GM21390 (cell line): ENCODE measurements at regions not wholly inside any gene's neighbourhood (a gene's known extent, or its start where the extent isn't known, plus 50 kb on each side); places are given as distances from the start of the nearest gene placed in this dataset.
"Not testable (repeated sequence)": the region's sequence is repeated elsewhere in the genome, so short reads cannot be mapped to it uniquely, and the experiment has no call there.

ENCODE experiments used
- ATAC-seq: cut with Tn5 transposase; IDR thresholded peaks from one replicate; pipeline ENCODE4 v1.9.1; 2021; ENCODE audit not compliant: unreplicated experiment

- no peak for ATAC-seq
These were observed 1606.8 kb upstream of the PIK3C3 start for GRCh38 chr18:40348196-40348595.

DNA sequence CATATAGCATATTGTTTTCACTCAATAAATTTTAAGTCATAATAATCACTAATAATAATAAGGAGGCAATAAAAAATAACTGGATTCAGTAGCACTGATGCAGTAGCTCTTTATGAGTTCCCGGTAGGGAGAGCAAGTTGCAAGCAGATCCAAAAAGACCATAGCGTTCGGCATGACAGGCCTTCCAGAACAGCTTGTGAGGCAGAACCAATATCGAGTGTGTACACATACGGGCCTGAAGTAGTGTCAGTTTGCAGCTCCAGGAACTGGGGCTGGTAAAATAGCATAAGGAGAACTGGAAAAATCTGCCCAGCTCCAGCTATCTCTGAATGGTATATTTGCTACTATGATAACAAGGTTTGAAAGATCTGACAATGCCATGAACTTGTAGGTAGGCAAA, 1607.8 kb upstream of the PIK3C3 start:
- no peak for ATAC-seq

DNA sequence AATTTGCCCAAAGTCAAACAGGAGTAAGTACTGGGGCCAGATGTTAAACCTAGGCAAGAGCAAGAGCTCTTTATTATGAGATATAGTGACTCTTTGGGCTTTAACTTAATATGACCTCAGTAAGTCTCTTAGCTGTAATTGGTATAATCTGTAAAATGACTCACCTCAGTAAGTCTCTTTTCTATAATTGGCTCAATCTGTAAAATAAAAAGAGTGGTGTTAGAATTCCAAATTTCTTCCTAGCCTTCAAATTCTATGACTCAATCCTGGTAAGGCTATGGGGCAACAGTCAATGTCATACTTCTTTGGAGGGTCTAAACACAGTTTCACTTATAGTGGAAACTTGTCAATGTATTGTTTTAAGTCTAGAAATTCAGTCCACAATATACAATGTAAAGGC, 1608.9 kb upstream of the PIK3C3 start:
- ATAC-seq = no peak

- ATAC-seq = no peak
These were observed 1613.3 kb upstream of the PIK3C3 start for GRCh38 chr18:40341701-40342100.

DNA sequence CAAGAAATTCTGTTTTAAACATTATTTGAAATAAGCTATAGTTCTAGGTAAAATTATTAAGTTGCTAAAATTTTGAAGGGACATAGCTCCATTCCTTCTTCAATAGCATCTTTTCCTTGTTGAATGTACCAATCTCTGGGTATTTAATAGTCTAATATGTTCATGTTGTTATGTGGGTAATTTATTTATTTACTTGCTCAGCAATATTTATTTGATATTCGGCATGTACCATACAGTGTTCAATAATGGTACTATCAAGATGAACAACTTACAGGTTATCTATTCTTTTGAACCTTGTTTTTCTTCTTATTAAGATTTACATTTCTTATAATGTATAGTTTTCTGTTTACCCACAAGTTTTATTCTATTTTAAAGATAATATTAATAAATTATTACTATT, 1616.8 kb upstream of the PIK3C3 start:
- ATAC-seq = no peak

DNA sequence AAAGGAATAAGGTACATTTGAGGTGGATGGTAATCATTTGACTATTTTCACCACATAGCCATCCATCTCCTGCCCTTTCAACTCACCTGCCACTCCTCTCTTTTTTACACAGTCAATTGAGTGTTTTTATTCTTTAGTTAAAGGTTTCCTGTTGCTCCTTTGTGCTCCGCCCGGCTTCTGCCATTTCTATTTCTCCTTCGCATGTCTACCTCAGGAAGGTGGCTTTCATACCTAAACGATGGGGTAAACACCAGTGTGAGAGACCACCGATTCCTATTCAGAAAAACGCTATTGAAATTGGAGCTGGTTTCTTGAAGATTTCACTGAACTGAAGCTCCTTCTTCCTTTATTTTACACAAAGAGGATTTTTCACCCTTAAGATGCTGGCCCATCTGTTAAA, 1628.0 kb upstream of the PIK3C3 start:
- ATAC-seq = no peak

DNA sequence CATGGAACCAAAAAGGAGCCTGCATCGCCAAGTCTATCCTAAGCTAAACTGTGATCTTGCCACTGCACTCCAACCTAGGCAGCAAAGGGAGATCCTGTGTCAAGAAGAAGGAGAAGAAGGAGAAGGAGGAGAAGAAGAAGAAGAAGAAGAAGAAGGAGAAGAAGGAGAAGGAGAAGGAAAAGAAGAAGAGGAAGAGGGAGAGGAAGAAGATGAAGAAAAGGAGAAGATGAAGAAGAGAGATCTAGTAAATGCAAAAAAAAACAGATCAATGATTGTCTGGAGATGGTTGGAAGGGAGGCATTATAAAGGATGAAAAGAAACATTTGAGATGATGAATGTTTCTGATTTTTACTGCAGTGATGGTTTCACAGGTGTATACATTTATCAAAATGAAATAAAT, 1629.0 kb upstream of the PIK3C3 start:
- ATAC-seq = no peak

- ATAC-seq = no peak
These were observed 1640.8 kb upstream of the PIK3C3 start for GRCh38 chr18:40314199-40314598.

DNA sequence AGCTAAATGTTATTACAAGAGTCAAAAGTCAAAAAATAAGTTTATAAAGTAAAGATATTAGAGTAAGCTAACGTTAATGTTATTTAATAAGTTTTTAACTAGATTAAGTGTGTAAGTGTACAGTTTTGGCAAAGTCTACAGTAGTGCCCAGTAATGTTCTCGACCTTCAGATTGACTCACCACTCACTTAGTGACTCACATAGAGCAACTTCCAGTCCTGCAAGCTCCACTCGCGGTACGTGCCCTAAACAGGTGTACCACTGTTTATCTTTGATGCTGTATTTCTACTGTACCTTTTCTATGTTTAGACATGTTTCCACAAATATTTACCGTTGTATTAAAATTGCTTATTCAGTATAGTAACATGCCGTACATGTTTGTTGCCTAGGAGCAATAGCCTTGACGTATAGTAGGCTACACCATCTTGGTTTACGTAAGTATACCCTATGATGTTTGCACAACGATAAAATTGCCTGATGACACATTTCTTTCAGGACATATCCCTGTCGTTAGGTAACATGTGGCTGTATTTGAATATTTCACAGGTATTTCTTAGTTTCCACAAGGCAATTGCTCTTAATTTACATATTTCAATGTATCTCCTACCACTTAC, 1641.9 kb upstream of the PIK3C3 start:
- ATAC-seq = no peak

DNA sequence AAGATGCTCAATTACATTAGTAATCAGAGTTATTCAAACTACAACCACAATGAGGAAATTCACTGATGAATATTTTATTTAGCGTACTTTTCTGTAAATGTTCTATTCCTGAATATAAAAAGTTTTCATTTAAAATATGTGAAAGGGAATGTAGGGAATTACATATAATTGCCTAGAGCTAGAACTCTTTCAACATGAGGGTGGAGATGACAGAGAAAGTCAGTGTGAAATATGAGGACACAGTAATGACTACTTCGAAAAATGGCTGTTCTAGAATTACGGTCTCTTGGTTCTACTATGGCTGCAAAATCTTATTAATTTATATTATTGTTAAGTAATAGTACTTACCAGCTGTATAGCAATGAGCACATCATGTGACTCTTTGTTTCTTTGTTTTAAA, 1647.4 kb upstream of the PIK3C3 start:
- no peak for ATAC-seq

GRCh38 chr18:40296717-40297413, 1658.2 kb upstream of the PIK3C3 start:
- no peak for ATAC-seq

GRCh38 chr18:40292985-40293710, 1661.9 kb upstream of the PIK3C3 start:
- ATAC-seq = no peak

DNA sequence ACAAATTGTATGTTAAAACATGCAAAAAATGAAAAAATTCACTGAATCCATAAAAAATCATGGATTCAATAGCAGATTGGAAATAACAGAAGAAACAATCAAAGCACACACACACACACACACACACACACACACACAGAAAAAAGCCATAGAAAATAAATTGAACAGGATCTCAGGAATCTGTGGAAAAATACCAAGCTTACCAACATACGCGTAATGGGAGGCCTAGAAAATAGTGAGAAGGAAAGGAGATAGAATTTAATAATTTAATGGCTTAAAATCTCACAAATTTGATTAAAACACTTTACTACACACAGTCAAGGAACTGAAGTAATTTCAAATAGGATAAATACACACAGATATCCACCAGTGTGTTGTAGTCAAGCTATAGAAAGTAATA, 1671.5 kb upstream of the PIK3C3 start:
- no peak for ATAC-seq

DNA sequence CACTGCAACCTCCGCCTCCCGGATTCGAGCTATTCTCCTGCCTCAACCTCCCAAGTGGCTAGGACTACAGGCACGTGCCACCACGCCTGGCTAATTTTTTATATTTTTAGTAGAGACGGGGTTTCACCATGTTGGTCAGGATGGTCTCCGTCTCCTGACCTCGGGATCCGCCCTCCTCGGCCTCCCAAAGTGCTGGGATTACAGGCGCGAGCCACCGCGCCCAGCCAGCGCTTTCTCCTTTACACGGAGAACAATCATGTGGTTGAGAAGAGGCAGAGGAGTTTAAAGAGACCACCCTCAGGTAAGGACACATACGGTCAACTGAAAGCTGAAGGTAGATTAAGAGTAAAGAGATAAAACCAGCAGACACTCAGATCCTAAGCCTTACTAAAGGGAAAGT, 1673.7 kb upstream of the PIK3C3 start:
- not testable (repeated sequence) for ATAC-seq

GRCh38 chr18:40274618-40275196, 1680.3 kb upstream of the PIK3C3 start:
- ATAC-seq = no peak

DNA sequence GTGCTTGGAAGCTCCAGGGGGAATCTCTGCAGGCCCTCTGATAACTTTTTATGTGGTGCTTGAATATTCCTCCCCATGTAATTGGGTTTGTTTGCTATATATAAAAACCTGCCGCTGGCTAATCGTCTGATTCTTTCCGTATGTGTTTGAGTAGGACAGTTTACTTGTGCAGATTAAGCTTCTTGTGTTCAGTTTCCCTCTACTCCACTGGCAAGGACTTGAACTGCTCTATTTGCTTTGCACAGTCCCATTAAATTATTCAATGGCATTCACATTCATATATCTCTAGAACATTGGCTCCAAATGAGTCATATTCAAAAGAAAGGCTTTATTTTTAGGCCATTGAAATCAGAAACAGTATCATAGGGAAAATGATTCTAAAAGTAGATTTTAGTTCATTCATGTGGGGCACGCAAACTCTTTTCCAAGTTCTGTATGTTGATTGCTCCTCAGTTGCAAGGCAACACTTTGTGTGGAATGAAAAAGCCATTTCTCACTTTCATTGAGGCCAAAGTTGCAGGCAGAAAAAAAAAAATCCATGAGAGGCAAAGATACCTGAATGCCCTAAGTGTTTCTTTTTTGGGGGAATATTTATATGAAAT, 1682.3 kb upstream of the PIK3C3 start:
- no peak for ATAC-seq

DNA sequence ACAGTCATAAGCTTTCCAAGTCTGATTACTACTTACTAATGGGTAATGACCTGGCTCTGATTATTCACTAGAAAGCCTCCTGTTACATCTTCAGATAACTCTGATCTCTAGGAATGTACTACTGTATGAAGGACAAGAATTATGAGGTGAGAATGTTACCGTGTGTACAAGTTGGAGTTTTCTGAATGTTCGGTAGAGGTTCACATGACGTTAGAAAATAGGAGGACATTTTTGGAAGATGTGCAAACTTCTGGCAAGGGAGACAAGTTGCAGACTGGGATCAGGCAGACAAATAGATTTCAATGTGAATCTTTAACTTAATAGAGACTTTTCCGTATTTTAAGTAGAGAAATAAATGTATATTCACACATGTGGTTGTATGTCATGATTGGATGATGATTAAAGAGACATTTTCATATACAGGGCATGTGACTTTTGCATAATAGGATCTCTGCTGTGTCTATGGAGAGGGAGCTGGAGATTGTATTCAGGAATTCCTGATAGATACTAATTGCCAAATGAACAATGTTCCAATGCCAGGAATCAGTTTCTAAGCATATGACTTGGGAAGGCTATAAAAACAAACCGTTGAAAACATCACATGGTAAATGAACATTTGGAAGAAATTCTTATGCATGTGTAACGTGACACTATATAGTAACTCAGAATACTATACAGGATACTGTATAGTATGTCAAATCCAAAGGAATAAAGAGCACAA, 1695.8 kb upstream of the PIK3C3 start:
- ATAC-seq = no peak

- no peak for ATAC-seq
These were observed 1696.7 kb upstream of the PIK3C3 start for GRCh38 chr18:40258311-40258710.

GRCh38 chr18:40250236-40250635, 1704.8 kb upstream of the PIK3C3 start:
- ATAC-seq = no peak

DNA sequence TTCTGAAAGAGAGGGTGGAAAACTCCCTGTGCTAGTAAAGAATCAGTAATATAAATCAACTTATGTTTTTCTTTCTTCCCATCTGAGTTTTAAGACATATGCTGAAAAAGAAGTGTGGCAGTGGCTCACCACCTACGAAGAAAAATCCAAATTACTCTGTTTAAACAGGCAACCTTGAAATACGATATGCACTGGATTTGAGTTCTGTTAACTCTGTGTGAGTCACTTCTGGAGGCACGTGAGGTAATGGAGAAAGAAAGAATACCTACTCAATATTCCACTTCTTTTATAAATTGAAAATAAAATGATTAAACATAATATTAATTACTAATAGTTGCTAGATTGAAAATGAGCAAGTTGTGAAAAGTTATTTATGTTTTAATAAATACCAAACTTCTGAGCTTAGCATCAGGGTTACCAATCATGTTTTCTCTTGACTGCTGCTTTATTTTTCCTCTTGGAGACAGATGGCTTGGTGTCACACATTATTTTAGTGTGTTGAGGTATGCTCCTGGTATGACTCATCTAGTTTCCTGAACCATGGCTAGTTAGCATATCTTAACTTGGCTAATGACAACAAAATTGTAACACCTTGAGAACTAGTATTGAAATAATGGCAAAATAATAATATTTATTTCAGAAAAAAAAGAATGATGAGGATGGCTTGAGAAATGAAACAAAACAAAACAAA, 1705.5 kb upstream of the PIK3C3 start:
- no peak for ATAC-seq
